ENCODE measurements at regions not wholly inside any gene's neighbourhood (a gene's known extent, or its start where the extent isn't known, plus 50 kb on each side); places are given as distances from the start of the nearest gene placed in this dataset.

- Mint-ChIP-seq H3K36me3 (ENCODE audit: insufficient read depth in 1 of 3, low read depth in 3 of 3) (no peaks in the 10 kb centered on the region), H3K4me3 (no peak overlapping the region), H3K27ac (no peak overlapping the region), H3K9me3 (no peaks in the 10 kb centered on the region), H3K4me1 (peaks cover 4% of the 10 kb centered on the region in 2 experiments; a peak in 3 of 4 replicates), H3K27me3 (ENCODE audit: low read depth) (no peaks in the 10 kb centered on the region)
- Histone ChIP-seq H4K91ac (ENCODE audit: insufficient read length, low read depth, low read length) (no peak overlapping the region), H3K56ac (ENCODE audit: insufficient read length, low read depth, low read length) (no peak overlapping the region), H3K4ac (ENCODE audit: low read depth, low read length) (no peak overlapping the region), H2AFZ (ENCODE audit: low read length) (no peak overlapping the region), H3K27ac (ENCODE audit: insufficient read length, low read depth, low read length) (no peak overlapping the region), H2BK15ac (ENCODE audit: low read depth, low read length) (no peak overlapping the region), H3K27me3 (ENCODE audit: insufficient read depth, low read length) (no peaks in the 10 kb centered on the region), H3K79me1 (ENCODE audit: insufficient read depth, low read depth, low read length, poor library complexity, severe bottlenecking) (no peaks in the 10 kb centered on the region), H4K8ac (replicated peaks; ENCODE audit: insufficient read length, low read depth, low read length) (no peak overlapping the region), H3K14ac (ENCODE audit: insufficient read depth, low read length) (no peak overlapping the region), H4K5ac (ENCODE audit: insufficient read length, low read depth, low read length) (no peak overlapping the region), H2BK120ac (ENCODE audit: low read depth, low read length, poor library complexity, severe bottlenecking) (no peak overlapping the region), H2BK12ac (ENCODE audit: insufficient read length, low read depth, low read length) (no peak overlapping the region), H3K4me1 (ENCODE audit: insufficient read depth, low read length) (no peaks in the 10 kb centered on the region), H2BK20ac (ENCODE audit: low read depth, low read length, poor library complexity, severe bottlenecking) (no peak overlapping the region), H3T11ph (ENCODE audit: low read length) (no peak overlapping the region), H3K23ac (ENCODE audit: insufficient read length, low read depth, low read length) (no peak overlapping the region), H3K23me2 (ENCODE audit: insufficient read length, low read depth, low read length, poor library complexity, severe bottlenecking) (no peaks in the 10 kb centered on the region), H3K4me2 (ENCODE audit: insufficient read depth, insufficient read length, low read length) (no peak overlapping the region), H3K79me2 (ENCODE audit: insufficient read depth, low read length) (no peaks in the 10 kb centered on the region), H3K9me3 (ENCODE audit: control insufficient read depth, low read depth, low read length) (no peaks in the 10 kb centered on the region), H4K20me1 (ENCODE audit: control insufficient read depth, insufficient read depth, insufficient read length) (no peaks in the 10 kb centered on the region), H2BK5ac (ENCODE audit: insufficient read length, low read length) (no peak overlapping the region), H3K9ac (ENCODE audit: extremely low read depth, insufficient read length, low read length) (no peak overlapping the region), H2AK5ac (ENCODE audit: insufficient read length, low read length) (no peak overlapping the region), H3K18ac (ENCODE audit: insufficient read length, low read depth, low read length) (no peak overlapping the region)
- no peak for DNase-seq
- no peak for TF ChIP-seq CTCF (conservative IDR thresholded peaks at IDR 0.05)
- no CpG with 5 or more reads among the region's 5 CpGs for whole genome bisulfite sequencing (ENCODE audit: extremely low coverage, insufficient read length, low lambda C conversion rate)
These were observed 375.6 kb downstream of the GBA3 start for GRCh38 chr4:23068287-23068686.
